ENCODE measurements at regions not wholly inside any gene's neighbourhood (a gene's known extent, or its start where the extent isn't known, plus 50 kb on each side); places are given as distances from the start of the nearest gene placed in this dataset.

DNA sequence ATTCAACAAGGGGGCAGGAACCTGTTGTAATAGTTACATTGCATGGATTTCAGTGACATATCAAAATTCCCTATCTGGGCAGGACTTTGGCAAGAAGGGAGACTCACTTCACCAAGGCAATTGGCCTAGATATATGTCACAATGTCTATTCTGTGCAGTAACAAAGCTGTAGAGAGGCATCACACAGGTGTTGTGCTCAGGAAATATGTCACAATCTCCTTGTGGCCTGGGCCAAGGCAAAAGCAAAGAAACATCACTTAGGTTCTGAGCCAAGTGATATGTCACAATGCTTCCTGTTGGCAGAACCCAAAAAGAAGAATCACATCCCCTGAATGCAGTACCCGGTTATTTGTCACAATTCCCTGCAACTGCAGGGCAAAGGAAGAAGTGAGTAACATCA is 1020.9 kb upstream of the AMELY start:
- in situ Hi-C loops (cut with HindIII; ENCODE audit: low pct_unique_long_range_greater_than_20kb, low sequenced_read_pairs): no loop called here
- no peak for DNase-seq (ENCODE audit: low read depth)

DNA sequence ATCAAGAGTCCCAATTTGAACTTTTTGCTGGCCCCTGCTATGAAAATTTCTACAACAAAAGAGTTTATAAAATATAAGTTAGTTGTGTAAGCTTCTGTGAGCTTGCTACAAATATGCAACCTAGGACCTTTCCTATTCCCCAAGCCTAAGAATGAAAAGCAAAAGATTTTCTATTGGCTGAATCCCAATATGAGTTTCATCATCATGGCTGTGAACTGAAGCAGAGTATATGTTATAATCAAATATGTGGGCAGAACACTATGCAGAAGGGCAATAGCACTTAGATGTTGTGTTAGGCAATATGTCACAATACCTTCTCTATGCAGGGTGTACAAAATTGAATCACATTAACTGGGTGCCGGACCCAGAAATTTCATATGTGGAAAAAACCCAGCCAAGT is 1018.3 kb upstream of the AMELY start:
- in situ Hi-C loops (cut with HindIII; ENCODE audit: low pct_unique_long_range_greater_than_20kb, low sequenced_read_pairs): no loop called here

DNA sequence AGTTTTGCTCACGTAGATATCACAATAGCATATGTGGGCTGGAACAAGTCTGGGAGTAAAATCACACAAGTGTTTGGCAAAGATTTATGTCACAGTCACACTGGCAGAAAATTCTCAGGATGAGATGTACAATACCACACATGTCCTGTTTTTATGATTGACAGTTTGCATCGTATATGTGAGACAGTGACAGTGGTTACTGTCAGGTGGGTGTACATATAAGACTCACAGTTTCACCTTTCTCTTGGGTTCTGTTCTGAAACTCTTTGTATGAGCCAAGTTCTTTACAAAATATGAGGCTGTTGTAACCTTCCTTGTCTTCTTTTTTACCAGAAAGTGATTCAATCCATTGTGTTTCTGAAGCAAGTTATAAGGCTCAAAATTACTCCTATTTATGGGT is 1012.5 kb upstream of the AMELY start:
- in situ Hi-C loops (cut with HindIII; ENCODE audit: low pct_unique_long_range_greater_than_20kb, low sequenced_read_pairs): no loop called here

More for the DNA sequence above, 1018.3 kb upstream of the AMELY start:
- no peak for DNase-seq (ENCODE audit: low read depth)

DNA sequence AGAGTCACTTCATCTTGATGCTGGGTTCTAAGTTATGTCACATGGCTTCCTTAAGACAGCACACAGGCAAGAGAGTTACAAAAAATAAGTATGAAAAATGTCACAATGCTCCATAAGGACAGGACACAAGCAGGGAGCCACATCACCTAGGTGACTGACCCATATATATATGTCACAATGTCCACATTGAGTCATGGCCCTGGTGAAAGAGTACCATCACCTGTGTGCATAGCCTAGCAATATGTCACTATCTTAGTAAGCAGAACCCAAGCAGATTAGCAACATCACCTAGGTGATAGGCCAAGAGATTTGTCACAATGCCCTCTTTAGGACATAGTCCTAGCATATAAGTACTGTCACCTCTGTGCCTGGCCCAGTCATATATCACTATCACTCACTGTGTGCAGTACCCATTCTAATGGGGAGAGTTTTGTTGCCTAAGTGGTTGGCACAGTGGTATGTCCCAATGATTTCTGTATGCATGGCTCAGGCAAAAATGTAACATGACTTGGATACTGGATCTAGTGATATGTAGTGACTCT is 1012.0 kb upstream of the AMELY start:
- DNase-seq (ENCODE audit: low read depth): no peak
- in situ Hi-C loops (cut with HindIII; ENCODE audit: low pct_unique_long_range_greater_than_20kb, low sequenced_read_pairs): no loop called here

More for the DNA sequence above, 1012.5 kb upstream of the AMELY start:
- no peak for DNase-seq (ENCODE audit: low read depth)

DNA sequence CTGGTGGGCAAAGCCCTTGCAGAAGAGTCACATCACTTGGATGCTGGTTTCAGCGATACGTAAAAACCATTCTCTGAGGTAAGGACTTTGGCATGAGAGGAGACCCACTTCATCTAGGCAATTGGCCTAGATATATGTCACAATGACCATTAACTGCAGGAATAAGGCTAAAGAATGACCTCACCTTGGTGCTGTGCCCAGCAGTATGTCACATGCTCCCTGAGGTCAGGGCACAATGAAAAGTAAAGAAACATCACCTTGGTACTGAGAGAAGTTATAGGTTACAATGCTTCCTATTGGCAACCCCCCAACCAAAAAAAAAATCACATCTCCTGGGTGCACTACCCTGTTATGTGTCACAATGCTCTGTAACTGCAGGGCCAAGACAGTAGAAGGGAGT is 1008.8 kb upstream of the AMELY start:
- in situ Hi-C loops (cut with HindIII; ENCODE audit: low pct_unique_long_range_greater_than_20kb, low sequenced_read_pairs): no loop called here
- no peak for DNase-seq (ENCODE audit: low read depth)

DNA sequence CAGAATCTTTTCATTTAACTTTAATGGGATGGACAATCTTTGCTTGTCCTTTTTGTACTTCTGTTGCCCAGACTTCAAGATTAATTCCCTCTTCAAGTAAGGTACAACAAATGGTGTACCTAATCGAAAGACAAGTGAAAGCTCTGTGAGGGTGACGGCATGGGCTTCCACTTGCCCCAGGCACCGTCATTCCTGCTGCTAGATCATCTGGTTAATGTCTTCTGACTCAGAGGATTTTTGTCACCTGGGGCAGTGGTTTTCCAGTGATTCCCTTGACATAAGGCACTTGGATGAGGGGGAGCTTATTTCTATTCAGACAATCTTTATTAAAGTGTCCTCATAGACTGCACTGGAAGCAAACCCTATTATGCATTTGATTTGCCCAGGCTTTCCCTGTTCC is 977.0 kb upstream of the AMELY start:
- in situ Hi-C loops (cut with HindIII; ENCODE audit: low pct_unique_long_range_greater_than_20kb, low sequenced_read_pairs): no loop called here
- DNase-seq (ENCODE audit: low read depth): no peak

DNA sequence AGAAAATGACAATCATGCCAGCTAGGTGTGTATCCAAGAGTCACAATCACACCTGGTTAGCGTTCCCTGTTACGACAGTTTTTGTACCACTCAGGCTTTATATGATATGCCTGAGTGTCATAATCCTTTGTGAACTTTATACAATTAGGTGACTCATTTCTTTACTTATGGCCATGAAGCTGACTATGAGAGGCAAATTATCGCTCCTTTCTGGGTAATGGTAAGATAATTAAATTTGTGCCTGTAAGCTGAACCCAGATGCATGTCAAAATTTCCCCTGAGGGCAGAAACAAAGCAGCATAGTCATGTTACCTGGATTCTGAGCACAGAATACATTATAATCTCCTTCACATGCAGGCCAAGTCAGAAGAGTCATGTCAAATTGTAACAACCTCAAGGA is 970.1 kb upstream of the AMELY start:
- in situ Hi-C loops (cut with HindIII; ENCODE audit: low pct_unique_long_range_greater_than_20kb, low sequenced_read_pairs): no loop called here
- no peak for DNase-seq (ENCODE audit: low read depth)

DNA sequence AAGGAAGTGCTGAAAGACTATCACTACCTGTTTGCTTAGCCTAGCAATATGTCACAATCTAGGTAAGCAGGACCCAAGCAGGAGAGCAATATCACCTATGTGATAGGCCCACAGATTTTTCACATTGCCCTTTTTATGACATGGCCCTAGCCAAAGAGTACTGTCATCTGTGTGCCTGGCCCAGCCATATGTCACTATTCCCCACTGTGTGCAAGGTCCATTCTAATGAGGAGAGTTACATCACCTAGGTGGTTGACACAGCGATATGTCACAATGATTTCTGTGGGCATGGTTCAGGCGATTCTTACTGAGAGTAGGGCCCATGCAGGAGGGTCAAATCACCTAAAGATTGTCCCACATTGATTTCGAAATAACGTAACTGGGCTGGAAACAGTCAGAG is 967.7 kb upstream of the AMELY start:
- in situ Hi-C loops (cut with HindIII; ENCODE audit: low pct_unique_long_range_greater_than_20kb, low sequenced_read_pairs): no loop called here
- DNase-seq (ENCODE audit: low read depth): no peak

DNA sequence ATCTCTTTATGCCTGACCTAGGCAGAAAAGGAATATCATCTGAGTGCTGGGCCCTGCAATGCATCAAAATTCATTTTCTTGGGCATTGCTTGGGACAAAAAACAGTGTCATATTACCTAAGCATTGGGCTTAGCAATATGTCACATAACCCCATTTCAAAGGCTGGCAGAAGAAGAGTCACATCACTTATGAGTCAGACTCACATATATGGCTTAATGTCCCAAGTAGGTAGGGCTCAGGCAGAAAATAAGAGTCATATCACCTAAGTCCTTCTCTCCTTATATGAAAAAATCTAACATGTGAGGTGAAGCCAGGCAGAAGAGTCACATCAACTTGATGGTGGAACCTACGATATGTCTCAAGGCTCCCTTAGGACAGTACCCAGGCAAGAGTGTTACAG is 967.2 kb upstream of the AMELY start:
- DNase-seq (ENCODE audit: low read depth): no peak
- in situ Hi-C loops (cut with HindIII; ENCODE audit: low pct_unique_long_range_greater_than_20kb, low sequenced_read_pairs): no loop called here

DNA sequence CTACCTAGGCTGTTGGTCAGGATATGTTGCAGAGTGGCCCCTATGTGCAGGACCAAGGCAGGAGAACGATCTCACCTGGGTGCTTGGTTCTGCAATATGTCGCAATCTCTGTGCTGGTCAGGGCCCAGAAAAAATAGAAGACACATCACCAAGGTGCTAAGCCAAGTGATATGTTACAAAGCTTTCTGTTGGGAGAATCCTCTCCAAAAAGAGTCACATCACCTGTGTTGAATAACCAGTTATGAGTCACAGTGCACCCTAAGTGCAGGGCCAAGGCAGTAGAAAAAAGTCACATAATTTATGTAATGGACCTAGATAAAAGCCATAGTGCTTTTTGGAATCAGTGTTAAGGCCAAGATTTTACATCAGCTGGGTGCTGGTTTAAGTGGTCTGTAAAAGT is 965.9 kb upstream of the AMELY start:
- no peak for DNase-seq (ENCODE audit: low read depth)
- in situ Hi-C loops (cut with HindIII; ENCODE audit: low pct_unique_long_range_greater_than_20kb, low sequenced_read_pairs): no loop called here

DNA sequence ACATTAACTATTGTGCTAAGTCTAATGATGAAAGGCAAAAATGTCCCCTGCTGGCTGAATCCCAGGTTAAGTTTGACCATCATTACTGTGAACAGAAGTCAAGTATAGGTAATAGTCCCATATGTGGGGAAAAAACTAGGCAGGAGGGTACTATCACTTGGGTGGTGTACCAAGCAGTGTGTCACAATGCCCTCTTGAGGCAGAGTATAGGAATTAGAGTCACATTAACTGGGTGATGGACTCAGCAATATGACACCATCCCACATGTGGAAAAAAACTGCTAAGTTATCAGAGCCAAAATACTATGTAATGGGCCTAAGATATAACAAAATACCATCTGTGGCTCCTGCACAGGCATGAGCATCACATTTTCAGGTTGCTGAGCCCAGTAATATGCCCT is 962.5 kb upstream of the AMELY start:
- in situ Hi-C loops (cut with HindIII; ENCODE audit: low pct_unique_long_range_greater_than_20kb, low sequenced_read_pairs): no loop called here
- peak; percentile 0 for DNase-seq (ENCODE audit: low read depth)

DNA sequence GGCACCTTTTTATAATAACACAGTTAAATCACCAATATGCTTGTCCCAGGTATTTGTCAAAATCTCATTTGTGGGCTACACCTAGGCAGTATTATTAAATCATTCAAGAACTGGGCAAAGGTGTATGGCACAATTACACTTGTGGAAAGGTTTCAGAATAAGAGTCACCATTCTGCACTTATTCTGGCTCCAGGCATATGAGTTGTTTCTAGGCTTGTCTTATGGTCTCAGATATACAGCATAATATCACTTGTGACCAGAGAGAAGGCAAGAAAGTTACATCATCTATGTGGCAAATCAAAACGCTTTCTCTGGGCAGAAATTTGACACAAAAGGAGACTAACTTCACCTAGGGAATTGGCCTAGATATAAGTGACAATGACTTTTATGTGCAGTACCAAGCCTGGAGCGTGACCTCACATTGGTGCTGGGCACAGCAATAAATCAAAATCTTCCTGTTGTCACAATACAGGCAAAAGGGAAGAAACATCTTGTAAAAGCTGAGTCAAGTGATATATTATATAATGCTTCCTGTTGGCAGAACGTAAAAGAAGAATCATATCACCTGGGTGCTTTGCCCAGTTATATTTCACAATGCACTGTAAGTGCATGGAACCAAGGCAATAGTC is 959.9 kb upstream of the AMELY start:
- in situ Hi-C loops (cut with HindIII; ENCODE audit: low pct_unique_long_range_greater_than_20kb, low sequenced_read_pairs): no loop called here
- DNase-seq (ENCODE audit: low read depth): no peak

DNA sequence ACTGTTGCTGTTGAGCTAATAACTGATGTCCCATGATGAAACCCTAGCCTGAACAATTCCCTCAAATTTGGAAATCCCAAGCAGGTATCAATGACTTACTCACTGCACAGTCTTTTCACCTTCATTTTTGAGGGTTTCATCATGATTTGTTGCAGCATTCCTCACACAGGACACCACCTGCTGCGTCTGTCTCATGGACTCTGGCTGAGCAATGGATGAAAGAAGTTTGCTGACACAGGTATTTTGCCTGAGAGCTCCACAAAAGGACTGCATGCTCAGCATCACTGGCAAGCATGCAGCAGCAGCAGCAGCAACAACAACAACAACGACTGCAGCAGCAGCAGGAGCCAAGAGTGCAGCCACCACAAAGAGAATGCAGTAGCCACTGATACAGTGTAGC is 955.4 kb upstream of the AMELY start:
- in situ Hi-C loops (cut with HindIII; ENCODE audit: low pct_unique_long_range_greater_than_20kb, low sequenced_read_pairs): no loop called here
- no peak for DNase-seq (ENCODE audit: low read depth)

DNA sequence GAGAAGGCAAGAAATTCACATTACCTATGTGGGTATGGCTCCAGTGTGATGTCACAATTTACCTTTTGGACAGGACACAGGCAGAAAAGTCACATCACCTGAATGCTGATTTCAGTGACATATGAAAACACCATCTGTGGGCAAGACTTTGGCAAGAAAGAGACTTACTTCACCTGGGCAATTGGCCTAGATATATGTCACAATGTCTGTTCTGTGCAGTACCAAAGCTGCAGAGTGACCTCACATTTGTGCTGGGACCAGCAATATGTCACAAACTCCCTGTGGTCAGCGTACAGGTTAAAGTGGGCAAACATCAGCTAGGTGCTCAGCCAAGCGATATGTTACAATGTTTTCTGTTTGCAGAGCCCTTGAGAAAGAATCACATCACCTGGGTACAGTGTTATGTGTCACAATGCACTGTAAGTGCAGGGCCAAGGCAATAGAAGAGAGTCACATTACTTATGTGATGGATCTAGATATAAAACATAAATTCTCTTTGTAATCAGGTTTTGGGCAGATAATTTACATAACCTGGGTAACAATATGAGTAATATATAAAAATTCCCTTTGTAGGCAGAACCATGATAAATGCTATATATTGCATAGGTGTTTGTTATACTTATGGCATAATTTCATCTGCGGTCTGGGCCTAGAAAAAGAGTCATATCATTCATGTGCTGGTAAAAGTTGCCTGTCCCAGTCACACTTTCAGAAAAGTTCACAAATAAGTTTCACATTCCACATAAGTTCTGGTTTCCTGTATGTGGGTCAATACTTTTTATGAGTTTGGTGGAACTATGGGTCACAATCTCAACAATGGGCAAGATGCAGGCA is 949.4 kb upstream of the AMELY start:
- in situ Hi-C loops (cut with HindIII; ENCODE audit: low pct_unique_long_range_greater_than_20kb, low sequenced_read_pairs): no loop called here

DNA sequence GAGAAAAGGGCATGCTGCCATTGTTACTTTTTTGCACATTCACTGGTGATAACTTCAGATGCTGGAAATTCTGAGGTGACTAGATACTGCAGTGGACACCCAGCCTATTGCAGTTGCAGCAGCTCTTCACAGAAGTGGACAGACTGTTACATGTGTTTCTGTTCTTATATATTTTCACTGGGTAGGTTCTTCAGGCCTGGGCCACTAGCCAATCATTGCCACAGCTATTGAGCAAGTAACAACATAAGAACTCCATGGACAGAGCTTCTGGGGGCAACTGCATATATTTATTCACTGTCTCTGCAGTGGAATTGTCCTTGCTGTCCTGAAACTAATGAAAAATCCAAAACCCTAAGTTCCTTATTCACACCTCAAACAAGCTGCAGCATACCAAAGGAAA is 938.6 kb upstream of the AMELY start:
- in situ Hi-C loops (cut with HindIII; ENCODE audit: low pct_unique_long_range_greater_than_20kb, low sequenced_read_pairs): no loop called here

More for the DNA sequence above, 949.4 kb upstream of the AMELY start:
- no peak for DNase-seq (ENCODE audit: low read depth)

DNA sequence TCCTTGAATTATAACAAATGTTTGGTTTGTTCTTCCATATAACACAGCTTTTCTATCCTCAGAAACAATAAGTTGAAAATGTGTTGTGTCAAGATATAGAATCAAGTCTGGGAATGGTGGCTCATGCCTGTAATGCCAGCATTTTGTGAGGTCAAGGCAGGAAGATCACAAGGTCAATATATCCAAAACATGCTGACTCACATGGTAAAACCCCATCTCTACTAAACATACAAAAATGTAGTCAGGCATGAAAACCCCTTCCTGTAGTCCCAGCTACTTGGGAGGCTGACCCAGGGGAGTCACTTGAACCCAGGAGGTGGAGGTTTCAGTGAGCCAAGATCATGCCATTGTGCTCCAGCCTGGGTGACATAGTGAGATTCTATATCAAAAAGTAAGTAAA is 934.2 kb upstream of the AMELY start:
- peak; percentile 0 for DNase-seq (ENCODE audit: low read depth)
- in situ Hi-C loops (cut with HindIII; ENCODE audit: low pct_unique_long_range_greater_than_20kb, low sequenced_read_pairs): no loop called here

More for the DNA sequence above, 938.6 kb upstream of the AMELY start:
- no peak for DNase-seq (ENCODE audit: low read depth)

DNA sequence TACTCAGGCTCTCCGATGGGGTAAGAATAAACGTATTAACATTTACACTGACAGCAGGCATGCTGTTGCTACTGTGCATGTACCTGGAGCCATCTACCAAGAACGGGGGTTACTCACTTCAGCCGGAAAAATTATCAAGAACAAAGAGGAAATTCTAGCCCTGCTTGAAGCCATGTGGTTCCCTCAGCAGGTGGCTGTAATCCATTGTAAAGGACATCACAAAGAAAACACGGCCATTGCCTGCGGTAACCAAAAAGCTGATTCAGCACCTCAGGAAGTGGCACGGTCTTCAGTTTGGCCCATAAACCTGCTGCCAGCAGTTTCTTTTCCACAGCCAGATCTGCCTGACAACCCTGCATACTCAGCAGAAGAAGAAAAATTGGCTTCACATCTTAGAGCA is 925.5 kb upstream of the AMELY start:
- DNase-seq (ENCODE audit: low read depth): no peak
- in situ Hi-C loops (cut with HindIII; ENCODE audit: low pct_unique_long_range_greater_than_20kb, low sequenced_read_pairs): no loop called here

DNA sequence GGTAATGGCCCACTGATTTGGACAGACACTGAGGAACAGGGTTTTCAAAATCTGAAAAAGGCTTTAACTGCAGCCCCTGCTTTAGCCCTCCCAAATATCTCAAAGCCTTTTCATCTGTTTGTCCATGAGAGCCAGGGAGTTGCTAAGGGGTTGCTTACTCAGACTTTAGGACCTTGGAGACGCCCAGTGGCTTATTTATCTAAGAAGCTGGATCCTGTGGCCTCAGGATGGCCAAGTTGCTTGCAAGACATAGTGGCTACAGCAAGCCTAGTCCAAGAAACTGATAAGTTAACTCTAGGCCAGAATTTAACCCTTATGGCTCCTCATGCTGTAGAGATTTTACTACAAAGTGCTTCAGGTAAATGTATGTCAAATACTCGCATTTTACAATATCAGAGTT is 924.8 kb upstream of the AMELY start:
- DNase-seq (ENCODE audit: low read depth): no peak
- in situ Hi-C loops (cut with HindIII; ENCODE audit: low pct_unique_long_range_greater_than_20kb, low sequenced_read_pairs): no loop called here

DNA sequence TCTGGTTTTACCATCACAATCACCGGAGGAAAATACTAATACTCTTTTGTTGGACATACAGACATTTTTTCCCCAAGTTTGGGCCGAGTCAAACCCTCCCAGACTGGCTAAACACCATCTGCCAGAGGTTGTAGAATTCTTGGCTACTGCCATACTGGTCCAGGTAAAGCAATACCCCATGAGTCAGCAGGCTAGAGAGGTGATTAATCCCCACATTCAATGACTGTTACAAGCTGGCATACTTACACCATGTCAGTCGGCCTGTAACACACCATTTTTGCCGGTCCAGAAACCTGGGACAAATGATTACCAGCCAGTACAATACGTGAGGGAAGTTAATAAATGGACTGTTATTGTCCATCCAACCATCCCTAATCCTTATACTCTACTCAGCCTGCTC is 923.9 kb upstream of the AMELY start:
- in situ Hi-C loops (cut with HindIII; ENCODE audit: low pct_unique_long_range_greater_than_20kb, low sequenced_read_pairs): no loop called here
- DNase-seq (ENCODE audit: low read depth): no peak

DNA sequence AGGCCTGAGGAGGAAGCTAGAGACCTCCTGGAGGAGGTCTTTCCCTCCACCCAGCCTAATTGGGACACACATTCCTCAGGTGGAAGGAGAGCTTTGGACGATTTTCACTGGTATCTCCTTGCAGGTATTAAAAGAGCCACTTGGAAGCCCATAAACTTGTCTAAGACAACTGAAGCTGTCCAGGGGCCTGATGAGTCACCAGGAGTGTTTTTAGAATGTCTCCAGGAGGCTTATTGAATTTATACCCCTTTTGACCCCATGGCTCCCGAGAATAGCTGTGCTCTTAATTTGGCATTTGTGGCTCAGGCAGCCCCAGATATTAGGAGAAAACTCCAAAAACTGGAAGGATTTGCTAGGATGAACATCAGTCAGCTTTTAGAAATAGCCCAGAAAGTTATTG is 922.7 kb upstream of the AMELY start:
- in situ Hi-C loops (cut with HindIII; ENCODE audit: low pct_unique_long_range_greater_than_20kb, low sequenced_read_pairs): no loop called here
- DNase-seq (ENCODE audit: low read depth): no peak

Data from Caki2 (cell line).